Liver (tissue), 6 donors: ENCODE measurements at regions not wholly inside any gene's neighbourhood (a gene's known extent, or its start where the extent isn't known, plus 50 kb on each side); places are given as distances from the start of the nearest gene placed in this dataset.
"Not testable (repeated sequence)": the region's sequence is repeated elsewhere in the genome, so short reads cannot be mapped to it uniquely, and the experiment has no call there.

Source experiments
- DNase-seq: peaks from one replicate; pipeline ENCODE4 v3.0.0-alpha.2; 2017; ENCODE audit warnings: low spot score
- H3K27ac ChIP-seq, 2 donors: one replicate each; pipeline ENCODE4 v1.7.0; 2013; ENCODE audit warnings: inconsistent platforms in 2 of 2, low read length in 2 of 2, control low read depth in 1 of 2, low read depth in 1 of 2, mild to moderate bottlenecking in 1 of 2
- H3K27me3 ChIP-seq, 4 donors: one replicate each; pipeline versions ENCODE4 v1.6.1 to v1.7.0; 2013; ENCODE audit warnings: low read length in 3 of 4, inconsistent platforms in 1 of 4, mild to moderate bottlenecking in 1 of 4, moderate library complexity in 1 of 4; ENCODE audit not compliant: control insufficient read depth in 4 of 4, insufficient read depth in 4 of 4
- H3K36me3 ChIP-seq, 4 donors: one replicate each; pipeline versions ENCODE4 v1.6.1 to v1.7.0; 2013; ENCODE audit warnings: low read length in 3 of 4, mild to moderate bottlenecking in 3 of 4, low read depth in 1 of 4, moderate library complexity in 1 of 4; ENCODE audit not compliant: control insufficient read depth in 4 of 4, insufficient read depth in 3 of 4
- H3K4me1 ChIP-seq, 4 donors: one replicate each; pipeline versions ENCODE4 v1.6.1 to v1.7.0; 2013; ENCODE audit warnings: low read length in 3 of 4, mild to moderate bottlenecking in 3 of 4, moderate library complexity in 1 of 4; ENCODE audit not compliant: control insufficient read depth in 4 of 4, insufficient read depth in 4 of 4
- H3K4me3 ChIP-seq, 3 donors: one replicate each; pipeline versions ENCODE4 v1.6.1 to v1.7.0; 2013; ENCODE audit warnings: low read length in 3 of 3, control low read depth in 1 of 3, low read depth in 1 of 3, mild to moderate bottlenecking in 1 of 3
- H3K9ac ChIP-seq, 2 donors: one replicate each; pipeline ENCODE4 v1.7.0; 2013; ENCODE audit warnings: low read length in 2 of 2, mild to moderate bottlenecking in 2 of 2, moderate library complexity in 2 of 2, control low read depth in 1 of 2, low read depth in 1 of 2
- H3K9me3 ChIP-seq, 4 donors: one replicate each; pipeline versions ENCODE4 v1.6.1 to v1.7.0; 2013; ENCODE audit warnings: low read length in 3 of 4; ENCODE audit not compliant: control insufficient read depth in 4 of 4
- WGBS: extraction: QIAGEN DNeasy Blood & Tissue Kit; methylation state at CpG from one replicate; pipeline ENCODE4 v1.1.7; 2013; 5-methylcytosine and 5-hydroxymethylcytosine counted together
- donor health status: healthy.
- donor health status: healthy.
- donor health status: healthy.

DNA sequence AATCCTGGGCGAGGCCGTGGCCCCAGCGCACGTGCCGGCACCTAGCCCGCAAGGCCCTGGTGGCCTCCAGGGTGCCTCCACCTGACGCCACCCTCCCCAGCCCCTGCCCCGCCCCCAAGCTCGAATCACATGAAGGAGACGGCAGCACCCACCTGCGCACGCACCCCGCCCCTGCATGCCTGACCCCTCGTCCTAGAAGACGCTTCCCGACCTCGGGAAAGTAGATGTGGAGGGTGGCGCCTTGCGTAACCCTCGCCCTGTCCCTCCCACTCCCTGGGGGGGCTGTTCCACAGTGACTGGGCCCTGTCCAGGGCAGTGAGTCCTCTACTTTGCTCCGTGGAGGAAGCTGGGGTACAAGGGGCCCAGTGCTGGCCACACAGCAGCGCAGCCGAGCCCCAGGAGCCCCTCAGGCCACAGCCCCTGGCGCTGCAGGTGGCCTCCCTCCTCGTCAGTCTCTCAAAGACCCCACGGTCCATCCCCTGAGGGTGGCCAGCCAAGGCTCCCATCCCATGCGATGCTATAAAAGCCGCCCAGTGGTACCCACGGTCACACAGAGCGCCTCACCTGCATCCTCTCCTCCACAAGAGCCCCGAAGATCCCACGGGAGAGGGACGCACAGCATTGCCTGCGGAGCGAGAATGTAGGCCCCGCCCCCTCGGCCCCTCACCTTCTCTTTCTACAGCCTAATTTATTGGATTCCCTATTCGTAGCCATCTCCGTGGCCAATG, 3027.3 kb upstream of the TEKT4 start:
- not testable (repeated sequence) for H3K9ac ChIP-seq, H3K27ac ChIP-seq, H3K9me3 ChIP-seq, DNase-seq, H3K4me3 ChIP-seq, H3K36me3 ChIP-seq, H3K27me3 ChIP-seq, H3K4me1 ChIP-seq
- 86% methylated on average over 39 of the region's 39 CpGs for WGBS

DNA sequence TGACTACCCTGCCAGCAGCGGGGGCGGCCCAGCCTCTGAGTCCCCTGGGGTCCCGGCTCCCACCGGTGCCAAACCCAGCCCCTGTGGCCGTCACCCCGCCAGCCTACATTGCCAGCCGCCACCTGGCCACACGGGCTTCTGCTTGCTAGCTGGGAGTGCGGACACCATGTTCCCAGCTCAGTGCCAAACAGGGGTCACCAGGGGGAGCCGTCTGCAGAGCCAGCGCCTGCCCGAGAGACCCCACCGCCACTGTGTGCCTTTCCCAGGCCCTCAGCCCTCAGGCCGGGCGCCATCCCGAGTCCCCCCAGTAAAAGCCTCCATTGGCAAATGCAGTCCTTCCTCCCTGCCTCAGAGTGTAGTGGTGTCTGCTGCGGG, 3026.8 kb upstream of the TEKT4 start:
- H3K9ac ChIP-seq, H3K4me1 ChIP-seq, H3K9me3 ChIP-seq, H3K4me3 ChIP-seq, H3K27me3 ChIP-seq, DNase-seq, H3K27ac ChIP-seq, H3K36me3 ChIP-seq: not testable (repeated sequence)
- WGBS = 80% methylated on average over 17 of the region's 17 CpGs

DNA sequence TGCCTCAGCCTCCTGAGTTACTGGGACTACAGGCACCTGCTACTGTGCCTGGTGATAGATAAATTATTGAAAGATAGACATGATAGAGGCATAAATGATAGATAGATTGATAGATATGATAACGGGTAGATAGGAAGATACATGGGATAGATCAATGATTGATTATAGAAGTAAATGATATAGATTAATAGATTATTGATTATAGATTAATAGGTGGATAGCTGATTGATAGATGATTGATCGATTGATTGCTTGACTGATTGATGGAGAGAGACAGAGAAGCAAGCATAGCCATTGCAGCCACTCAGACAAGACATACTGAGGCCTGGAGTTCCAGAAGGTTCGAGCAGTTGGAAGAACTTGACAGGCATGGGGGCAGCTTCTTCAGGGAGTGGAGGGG, 3024.8 kb upstream of the TEKT4 start:
- DNase-seq, H3K4me1 ChIP-seq, H3K4me3 ChIP-seq, H3K27me3 ChIP-seq, H3K36me3 ChIP-seq, H3K9me3 ChIP-seq, H3K27ac ChIP-seq, H3K9ac ChIP-seq: not testable (repeated sequence)
- WGBS = 72% methylated on average over 3 of the region's 3 CpGs

DNA sequence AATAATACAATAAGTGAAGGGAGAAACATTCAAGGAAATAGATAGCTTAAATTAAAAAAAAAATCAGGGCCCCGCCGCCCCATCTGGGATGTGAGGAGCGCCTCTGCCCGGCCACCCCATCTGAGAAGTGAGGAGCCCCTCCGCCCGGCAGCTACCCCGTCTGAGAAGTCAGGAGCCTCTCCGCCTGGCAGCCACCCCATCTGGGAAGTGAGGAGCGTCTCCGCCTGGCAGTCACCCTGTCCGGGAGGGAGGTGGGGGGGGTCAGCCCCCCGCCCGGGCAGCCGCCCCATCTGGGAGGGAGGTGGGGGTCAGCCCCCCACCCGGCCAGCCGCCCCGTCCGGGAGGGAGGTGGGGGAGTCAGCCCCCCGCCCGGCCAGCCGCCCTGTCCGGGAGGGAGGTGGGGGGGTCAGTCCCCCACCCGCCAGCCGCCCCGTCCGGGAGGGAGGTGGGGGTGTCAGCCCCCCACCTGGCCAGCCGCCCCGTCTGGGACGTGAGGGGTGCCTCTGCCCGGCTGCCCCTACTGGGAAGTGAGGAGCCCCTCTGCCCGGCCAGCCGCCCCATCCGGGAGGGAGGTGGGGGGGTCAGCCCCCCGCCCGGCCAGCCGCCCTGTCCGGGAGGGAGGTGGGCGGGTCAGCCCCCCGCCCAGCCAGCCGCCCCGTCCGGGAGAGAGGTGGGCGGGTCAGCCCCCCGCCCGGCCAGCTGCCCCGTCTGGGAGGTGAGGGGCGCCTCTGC, 3019.4 kb upstream of the TEKT4 start:
- not testable (repeated sequence) for H3K9ac ChIP-seq, DNase-seq, H3K27ac ChIP-seq, H3K36me3 ChIP-seq, H3K9me3 ChIP-seq, H3K4me1 ChIP-seq, H3K4me3 ChIP-seq, H3K27me3 ChIP-seq
- 93% methylated on average over 47 of the region's 47 CpGs for WGBS

DNA sequence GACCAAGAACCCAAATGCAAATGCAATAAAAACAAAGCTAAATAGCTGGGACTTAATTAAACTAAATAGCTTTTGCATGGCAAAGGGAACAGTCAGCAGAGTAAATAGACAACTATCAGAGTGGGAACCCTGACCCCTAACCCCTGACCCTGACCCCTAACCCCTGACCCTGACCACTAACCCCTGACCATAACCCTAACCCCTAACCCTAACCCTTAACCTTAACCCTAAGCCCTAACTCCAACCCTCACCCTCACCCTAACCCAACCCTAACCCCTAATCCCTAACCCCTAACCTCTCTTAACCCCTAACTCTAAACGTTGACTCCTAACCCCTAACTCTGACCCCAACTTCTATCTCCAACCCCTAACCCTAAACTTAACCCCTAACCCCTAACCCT, 3014.3 kb upstream of the TEKT4 start:
- H3K4me1 ChIP-seq, H3K4me3 ChIP-seq, H3K9me3 ChIP-seq, H3K27me3 ChIP-seq, H3K36me3 ChIP-seq, H3K27ac ChIP-seq, DNase-seq, H3K9ac ChIP-seq: not testable (repeated sequence)
- WGBS = 27% methylated on average over 1 of the region's 1 CpG

DNA sequence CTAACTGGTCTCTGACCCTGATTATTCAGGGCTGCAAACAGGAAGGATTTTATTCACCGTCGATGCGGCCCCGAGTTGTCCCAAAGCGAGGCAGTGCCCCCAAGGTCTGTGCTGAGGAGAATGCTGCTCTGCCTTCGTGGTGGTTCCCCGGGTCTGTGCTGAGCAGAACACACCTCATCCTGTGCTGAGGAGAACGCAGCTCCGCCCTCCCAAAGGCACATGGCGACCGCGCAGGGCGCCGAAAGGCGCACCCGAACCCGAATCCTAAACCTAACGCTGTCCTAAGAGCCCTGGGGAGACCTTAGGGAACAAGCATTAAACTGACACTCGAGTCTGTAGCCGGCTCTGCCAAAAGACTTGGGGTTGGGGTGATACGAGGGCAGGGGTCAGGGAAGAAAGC, 3013.5 kb upstream of the TEKT4 start:
- not testable (repeated sequence) for H3K9ac ChIP-seq, H3K36me3 ChIP-seq, DNase-seq, H3K27ac ChIP-seq, H3K9me3 ChIP-seq, H3K4me3 ChIP-seq, H3K27me3 ChIP-seq, H3K4me1 ChIP-seq
- WGBS = 78% methylated on average over 21 of the region's 21 CpGs

DNA sequence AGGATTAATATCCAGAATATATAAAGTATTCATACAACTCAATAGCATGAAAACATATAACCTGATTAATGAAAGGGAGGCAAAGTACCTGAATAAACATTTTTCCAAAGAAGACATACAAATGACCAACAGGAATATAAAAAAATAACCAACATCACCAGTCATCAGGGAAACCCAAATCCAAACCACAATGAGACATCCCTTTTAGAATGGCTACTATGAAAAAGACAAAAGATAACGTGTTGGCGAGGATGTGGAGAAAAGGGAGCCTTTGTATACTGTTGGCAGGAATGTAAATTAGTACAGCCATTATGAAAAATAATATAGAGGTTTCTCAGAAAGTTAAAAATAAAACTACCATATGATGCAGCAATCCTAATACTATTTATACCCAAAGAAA, 2999.5 kb upstream of the TEKT4 start:
- not testable (repeated sequence) for H3K4me3 ChIP-seq, H3K9ac ChIP-seq, H3K36me3 ChIP-seq, H3K4me1 ChIP-seq, H3K9me3 ChIP-seq, DNase-seq, H3K27ac ChIP-seq, H3K27me3 ChIP-seq
- 58% methylated on average over 2 of the region's 2 CpGs for WGBS

DNA sequence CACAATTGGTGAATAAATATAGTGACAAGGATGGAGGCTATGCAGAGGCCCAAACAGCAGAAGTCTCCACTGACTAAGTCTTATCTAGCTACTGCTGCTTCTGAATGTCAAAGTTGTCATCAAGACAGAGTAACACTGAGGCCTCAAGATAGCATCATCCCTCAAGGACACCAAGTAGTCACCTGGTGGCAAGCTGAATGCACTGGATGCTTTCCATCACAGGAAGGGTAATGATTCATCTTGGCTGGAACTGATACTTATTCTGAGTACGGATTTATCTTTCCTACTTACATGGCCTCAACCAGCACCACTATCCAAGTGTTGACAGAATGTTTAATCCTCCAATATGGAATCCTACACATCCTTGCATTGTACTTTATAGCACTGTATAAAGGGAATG, 2997.8 kb upstream of the TEKT4 start:
- 53% methylated on average over 1 of the region's 1 CpG for WGBS
- not testable (repeated sequence) for H3K9ac ChIP-seq

More for the DNA sequence above, 2997.8 kb upstream of the TEKT4 start:
- H3K36me3 ChIP-seq, DNase-seq, H3K27me3 ChIP-seq, H3K9me3 ChIP-seq, H3K4me3 ChIP-seq, H3K4me1 ChIP-seq, H3K27ac ChIP-seq: not testable (repeated sequence)
